NCI-H748 treated with DMSO at 0.1 percent for 48 hours (cell line): ENCODE measurements at regions not wholly inside any gene's neighbourhood (a gene's known extent, or its start where the extent isn't known, plus 50 kb on each side); places are given as distances from the start of the nearest gene placed in this dataset.
A peak's percentile ranks its signal among the peaks of the same experiment; 100 is the strongest.
"Not testable (repeated sequence)": the region's sequence is repeated elsewhere in the genome, so short reads cannot be mapped to it uniquely, and the experiment has no call there.

Experiments used
- DNase-seq: peaks from one replicate; lab custom pipeline; 2025; lab: John Stamatoyannopoulos, UW

DNA sequence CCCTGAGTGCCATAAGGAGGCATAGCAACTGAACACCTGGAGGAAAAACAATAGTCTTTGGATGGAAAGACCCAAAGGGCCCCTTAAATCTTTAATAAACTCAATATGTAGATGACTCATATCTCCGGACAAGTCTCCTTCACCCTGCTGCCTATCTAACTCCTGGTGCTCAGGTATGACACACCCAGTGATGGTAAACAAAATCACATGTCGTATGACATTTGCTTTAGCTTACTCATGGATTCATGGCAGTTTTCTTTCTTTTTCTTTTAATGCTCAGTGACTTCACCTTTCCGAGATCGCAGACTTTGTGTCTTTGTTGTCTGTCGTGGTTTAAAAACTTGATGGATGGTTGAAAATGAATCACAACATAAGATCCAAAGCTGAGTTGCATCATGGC, 208.5 kb upstream of the PROX1 start:
- DNase-seq: no peak

DNA sequence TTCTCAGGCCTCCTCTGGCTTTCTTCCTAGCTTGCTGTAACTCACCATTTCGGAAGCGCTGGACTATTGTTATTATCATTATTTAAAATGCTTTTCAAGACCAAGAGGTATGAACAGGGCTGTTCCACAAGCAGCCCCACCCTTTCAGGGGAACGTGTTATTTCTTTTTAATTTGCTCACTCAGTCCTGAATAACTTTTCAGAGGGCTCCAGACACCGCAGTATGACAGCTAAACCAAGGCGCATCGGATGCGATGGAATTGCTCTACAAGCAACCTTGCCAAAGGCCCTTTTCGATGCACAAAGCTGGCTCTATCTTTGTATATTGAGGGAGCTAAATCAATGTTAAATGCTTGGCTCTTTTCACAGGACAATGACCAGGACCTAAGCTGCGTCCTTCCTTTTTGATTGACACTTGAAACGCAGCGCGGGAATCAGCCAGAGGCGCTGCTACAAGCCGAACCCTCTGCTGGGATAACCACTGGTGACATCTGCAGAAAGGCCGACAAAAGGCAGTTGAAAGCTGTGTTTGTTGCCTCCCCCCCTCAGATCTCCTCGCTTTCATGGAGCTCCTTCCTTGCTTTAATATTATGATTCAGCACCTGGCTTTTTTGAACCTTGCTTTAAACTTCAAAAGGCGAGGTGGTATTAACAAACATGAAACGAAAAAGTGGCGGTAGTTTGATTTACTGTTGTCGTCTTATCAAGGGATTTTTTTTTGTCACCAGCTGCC, 204.7 kb upstream of the PROX1 start:
- no peak for DNase-seq

DNA sequence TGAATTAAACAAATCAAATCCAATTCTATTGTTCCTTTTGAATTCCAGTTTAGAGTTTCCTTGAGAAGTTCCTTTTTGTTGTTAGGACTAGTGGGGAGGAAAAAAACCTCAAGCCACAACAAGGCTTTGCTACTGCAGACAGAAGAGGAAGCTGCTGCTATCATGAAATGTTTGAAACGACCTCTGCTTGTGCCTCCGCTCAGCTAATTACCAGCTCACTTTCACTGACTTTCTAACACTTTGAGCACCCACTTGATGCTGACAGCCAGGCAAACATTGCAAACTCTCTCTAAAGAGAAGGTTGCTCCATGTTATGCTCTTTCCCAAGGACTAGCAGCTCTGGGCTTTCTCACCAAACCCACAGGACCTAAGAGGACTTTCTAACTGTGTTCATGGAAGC, 203.9 kb upstream of the PROX1 start:
- no peak for DNase-seq

DNA sequence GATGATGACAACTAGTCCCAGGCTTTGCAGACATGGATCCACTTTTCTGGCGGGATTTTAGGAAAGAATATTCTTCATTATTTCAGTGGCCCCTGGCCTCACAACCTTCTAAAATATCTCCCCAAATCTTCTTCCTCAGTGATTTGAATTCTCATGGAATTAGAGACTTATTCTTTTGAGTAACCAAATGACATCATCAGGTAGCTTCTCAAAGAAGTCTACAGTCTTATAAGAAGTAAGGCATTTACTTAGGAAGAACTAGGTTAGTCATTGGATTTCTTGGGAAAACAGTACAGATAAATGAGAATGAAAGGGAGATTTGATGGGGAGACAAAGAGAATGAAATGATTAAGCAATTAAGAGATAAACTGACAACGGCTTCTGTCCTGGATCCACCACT, 201.1 kb upstream of the PROX1 start:
- no peak for DNase-seq

DNA sequence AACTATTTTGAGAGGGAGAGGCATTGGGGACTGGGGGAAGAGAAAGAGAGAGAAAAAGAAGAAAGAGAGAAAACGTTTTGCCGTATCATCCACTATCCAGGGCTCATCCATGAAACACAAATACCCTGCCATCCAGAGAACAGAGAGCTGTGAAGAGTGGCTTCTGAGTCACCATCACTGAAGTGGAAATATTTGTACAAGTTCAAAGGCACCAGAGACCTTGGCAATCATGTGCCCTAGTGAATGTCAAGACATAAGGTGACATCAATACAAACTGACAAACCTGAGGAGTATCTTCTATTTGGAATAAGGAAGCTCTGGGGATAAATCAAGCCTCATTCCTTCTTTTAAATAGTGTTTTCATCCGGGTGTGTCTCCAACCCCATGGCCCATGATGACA, 197.2 kb upstream of the PROX1 start:
- DNase-seq: no peak

DNA sequence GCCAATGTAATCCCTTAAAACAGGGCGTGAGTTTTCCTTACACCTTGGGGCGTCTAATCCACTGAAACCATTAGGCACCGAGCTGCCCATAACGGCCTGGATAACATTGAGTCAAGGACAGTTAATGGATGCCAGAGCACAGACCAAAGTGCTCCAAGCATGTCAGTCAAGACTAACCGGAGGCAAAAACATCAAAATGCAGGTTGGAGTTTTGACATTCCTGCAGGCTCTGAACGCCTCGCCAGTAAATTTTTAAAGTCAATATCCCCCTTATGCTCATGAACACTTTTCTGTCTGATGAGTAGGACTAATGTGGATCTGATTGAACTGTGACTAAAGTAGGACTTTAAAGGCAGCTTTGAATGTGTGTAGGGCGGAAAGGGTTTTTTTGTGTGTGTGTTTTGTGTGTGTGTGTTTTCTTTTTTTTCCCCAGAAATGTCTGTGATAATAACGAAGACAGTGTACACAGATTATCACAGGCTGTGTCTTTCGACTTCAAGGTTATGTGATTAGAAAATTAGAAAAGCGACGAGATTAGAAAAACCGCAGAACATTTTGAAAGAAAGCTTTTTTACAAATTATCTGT, 194.2 kb upstream of the PROX1 start:
- DNase-seq: no peak

DNA sequence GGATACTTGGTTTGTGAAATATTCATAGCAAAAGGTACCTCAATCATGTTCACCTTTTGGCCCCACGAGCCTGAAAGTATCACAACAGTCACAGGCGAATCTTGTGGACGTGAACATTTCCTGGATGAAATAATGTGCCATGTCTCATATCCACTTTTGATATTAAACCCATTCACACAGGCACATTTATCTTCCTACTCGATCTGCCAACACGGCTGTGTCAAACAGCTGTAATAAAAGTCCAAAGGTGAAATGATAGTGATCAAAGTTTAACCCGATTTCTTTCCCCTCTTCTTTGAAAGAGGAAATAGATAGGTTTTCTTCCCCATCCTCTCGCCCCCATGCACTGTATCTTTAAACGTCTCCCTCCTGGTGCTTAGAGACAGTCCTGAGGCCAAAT, 191.2 kb upstream of the PROX1 start:
- DNase-seq: no peak

DNA sequence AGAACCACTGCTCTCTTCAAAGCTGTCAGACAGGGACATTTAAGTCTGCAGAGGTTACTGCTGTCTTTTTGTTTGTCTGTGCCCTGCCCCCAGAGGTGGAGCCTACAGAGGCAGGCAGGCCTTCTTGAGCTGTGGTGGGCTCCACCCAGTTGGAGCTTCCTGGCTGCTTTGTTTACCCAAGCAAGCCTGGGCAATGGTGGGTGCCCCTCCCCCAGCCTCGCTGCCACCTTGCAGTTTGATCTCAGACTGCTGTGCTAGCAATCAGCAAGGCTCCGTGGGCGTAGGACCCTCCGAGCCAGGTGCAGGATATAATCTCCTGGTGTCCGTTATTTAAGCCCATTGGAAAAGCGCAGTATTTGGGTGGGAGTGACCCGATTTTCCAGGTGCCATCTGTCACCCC, 179.5 kb upstream of the PROX1 start:
- DNase-seq: not testable (repeated sequence)

DNA sequence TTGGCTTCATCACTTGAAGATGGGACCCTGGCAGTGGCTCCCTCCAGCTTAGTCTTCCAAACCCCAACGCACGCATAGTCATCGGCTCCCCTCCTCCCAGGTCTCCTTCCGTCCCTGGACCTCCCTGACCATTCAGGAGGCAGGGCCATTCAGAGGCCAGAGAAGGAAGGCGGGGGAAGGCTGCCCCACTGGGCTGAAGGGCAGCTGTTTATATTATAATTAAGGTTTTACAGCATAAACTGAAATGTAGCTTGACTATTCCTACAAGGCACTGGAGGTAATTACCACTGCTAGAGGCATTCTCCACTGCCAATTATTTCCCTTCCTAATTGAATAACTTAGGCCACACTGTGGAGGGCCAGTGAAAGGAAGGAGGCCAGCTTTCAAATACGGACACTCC, 170.6 kb upstream of the PROX1 start:
- DNase-seq: no peak

DNA sequence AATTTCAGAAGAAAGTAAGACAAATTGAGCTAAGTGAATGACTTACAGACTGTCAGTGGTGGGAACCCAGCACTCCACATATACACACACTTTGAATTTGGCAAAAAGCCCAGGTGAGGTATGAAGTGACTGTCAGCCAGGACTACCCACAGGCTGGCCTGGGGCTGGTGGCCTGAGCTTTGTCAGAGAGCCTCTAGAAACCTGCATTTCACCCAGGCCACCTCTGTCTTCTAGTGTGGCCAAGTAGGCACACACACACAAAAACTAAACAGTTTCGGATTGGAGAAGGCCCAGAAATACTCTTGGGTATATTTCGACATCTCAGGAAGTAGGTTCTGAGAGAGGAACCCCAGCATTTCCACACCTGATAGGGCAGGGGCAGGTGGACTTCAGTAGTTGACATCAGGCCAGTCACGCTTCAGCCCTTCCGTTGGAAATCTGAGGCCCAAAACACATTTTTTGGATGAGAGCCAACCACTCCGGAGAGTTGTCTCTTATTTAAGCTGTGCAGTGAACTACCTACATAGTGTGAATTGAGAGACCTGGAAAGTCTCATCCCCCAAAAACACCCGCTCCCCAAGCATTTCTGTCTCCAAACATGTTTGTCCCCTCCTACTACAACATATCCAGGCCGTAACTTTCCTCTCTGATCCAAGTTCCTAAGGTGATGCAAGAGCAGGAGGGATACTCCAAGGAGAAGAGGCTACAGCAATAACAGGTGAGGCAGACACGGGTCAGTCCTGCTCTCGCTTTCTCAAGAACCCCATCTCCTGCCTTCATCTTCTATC, 167.2 kb upstream of the PROX1 start:
- no peak for DNase-seq

DNA sequence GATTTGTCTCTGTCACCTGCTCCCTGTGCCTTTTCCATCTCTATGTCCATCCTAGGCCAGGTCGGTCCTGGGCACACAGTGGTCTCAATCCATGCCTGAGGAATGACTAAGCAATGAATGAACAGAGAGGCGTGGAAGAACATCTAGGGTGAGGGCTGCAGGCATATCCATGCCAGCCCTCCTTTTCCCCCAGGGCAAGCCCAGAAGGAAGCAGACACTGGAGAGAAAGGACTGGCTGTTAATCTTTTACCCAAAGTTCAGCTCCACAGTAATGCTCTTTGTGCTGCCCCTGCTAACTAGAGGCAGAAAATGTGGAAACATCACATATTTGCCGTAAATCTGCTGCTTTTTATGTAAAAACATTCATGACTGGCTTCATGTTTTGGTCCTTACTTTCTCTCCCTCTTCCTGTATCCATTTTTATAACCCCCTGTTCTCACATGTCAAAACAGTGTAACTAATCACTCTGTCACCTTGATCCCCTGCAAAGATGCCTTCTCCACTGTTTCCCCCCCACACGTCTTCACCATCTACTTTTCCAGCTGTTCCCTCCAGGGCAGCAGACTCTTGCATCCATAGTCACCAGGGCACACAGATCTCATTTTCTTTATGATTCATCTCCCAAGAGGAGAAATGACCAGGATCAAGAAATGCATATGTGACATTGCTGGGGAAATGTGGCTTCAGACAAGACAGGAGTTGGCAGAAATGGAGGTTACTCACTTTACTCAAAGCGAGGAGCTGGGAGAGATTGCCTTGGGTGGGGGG, 166.4 kb upstream of the PROX1 start:
- no peak for DNase-seq

DNA sequence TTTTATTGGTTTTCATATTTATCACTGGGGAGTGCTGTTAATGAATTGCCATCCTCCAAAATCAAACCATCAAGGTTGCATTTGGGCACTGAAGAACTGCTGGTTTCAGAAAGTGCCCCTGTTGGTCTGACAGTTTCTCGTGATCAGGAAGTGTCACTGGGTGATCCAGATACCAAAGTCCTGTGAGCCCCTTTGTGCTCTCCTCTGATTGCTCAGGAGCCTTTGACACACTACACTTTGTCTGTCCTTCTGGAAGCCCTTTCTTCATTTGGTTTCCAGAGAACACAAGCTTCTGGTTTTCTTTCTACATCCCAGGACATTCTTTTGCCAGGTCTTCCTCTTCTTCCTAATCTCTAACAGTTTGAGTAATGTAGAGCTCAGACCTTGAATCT, 165.8 kb upstream of the PROX1 start:
- no peak for DNase-seq

DNA sequence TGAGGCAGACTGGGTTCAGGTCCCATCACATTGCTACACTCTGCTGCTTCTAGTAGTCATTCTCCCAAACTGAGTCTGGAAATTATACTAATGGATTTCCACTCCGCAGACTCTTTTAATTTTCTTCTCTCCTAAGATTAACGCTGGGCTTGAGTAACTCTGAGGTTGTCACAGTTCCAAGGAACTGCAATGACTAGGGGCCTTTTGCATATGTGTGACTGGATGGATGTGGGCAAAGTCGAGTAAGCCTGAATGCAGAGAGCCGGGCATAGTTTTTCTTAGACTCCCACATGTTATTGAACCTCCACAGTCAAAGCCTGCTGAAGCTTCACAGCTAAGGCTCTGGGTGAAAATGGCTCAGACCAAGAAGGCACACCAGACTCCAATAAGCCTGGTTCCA, 160.9 kb upstream of the PROX1 start:
- DNase-seq: no peak

DNA sequence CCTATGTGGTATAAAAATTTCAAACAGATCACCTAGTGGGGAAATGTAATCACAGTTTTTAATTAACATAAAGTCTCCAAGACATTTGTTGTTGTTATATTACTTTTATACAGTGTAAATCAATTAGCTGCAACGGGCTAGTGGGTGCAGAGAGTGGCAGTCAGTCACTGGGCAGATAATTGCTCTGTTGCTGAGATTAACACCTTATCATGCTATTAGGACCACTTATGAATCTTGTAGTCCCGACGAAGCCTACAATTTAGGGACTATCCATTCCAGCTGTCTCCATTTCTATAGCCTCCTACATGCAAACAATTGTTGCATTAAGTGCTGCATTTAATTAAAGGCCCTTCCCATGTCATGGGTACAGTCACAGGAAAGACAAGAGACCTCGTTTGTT, 158.9 kb upstream of the PROX1 start:
- peak; percentile 69 for DNase-seq

DNA sequence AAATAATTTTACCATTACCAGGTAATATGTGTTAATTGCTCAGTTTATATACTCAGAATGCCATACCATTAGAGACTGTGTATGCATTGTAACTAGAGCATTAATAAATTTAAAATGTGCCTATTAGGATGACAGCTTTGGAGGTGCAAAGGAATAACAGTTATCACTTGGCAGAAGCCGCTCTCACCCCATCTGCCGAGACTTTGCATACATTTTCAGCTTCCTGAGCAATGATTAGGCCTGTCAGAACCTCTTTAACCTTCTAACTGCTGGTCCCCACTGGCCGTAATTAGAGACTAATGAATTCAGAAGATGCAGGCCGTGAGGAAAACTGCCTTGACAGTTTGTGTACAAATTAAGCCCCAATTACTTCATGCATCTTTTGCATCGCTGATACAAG, 158.0 kb upstream of the PROX1 start:
- no peak for DNase-seq

DNA sequence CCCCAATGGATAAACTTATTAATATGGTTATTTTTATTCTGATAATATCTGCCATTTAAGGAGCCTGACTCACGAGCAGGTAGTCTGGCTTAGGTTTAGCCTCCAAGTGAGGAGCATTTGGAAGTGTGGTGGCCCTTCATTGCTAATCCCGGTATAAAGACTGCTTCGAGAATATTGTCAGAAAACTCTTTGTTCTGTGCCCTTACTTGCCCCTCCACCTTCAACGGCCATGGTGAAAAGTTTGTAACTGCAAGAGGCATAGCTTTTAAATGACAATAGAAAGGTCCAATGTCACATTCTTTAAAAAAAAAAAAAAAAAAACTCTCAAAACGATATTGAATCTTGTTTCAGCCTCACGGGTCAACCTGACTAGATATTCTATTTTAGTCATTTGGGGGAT, 157.4 kb upstream of the PROX1 start:
- DNase-seq: no peak

DNA sequence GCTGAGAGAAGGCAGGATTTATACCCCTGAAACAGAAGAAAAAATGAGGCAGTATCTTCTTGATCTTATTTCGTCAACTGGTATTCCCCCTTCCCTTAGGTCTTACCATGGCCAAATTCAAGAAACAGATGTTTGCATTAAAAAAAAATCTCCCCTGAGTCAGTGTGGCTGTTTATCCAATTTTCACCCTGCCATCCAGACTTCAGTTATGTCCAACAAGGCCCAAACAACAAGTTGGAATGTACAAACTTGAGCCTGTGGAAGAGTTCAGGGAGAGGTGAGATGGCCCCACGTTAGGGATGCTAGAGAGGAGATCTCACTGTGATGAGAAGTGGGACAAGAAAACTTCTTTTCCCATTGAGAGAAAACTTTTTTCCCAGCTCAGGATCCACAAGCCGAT, 147.2 kb upstream of the PROX1 start:
- DNase-seq: no peak

DNA sequence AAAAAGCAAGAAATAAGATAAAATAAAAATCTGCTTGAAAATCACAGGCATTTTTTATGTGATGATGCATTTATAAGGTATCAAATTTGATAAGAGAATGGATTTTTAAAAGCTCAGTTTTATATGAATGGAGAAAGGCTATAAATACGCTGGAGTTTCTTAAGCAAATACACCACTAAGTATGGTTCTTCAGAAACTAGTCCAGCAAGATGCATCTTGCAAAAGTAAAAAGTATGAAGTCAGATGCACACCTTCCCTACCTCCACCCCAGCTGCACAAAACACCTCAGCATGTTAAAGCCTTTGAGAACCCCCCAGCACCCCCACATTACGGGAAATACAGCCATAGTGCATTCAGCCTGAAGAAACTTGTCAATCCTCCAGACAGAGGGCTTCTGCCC, 143.1 kb upstream of the PROX1 start:
- DNase-seq: no peak

DNA sequence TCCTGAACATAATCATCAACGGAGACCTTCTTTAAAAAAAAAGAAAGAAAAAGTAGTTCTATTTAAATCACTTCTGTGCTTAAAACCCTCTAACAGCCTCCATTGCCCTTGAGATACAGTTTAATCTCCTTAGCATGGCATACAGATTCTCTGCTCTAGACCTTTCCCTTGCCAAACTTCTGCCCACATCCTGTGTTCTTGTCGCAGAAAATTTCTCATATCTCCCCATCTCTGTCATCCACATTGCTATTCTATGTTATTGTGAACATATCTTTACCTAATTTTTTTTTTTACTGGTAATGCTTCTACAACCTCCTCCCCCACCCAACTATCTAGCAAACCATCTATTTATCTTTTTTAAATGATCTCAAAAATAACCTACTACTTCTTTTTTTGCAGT, 135.7 kb upstream of the PROX1 start:
- no peak for DNase-seq

DNA sequence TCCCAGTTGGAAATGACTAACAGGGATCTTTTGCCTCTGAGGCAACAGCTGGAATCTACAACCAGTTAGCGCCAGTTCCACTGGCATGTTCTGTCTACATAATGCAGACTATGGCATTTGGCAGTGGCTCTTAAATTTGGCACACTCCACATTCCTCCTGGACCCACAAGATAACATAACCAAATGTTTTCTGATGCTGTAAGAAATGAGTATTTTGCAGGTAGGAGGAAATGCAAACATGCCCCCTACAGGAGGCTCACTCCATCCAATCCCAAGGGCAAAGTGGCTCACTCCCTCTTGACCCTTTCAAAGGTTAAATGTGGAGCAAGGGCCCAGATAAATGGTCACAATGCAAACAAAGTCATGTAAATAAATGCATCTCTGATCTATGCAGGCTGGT, 129.2 kb upstream of the PROX1 start:
- DNase-seq: no peak

DNA sequence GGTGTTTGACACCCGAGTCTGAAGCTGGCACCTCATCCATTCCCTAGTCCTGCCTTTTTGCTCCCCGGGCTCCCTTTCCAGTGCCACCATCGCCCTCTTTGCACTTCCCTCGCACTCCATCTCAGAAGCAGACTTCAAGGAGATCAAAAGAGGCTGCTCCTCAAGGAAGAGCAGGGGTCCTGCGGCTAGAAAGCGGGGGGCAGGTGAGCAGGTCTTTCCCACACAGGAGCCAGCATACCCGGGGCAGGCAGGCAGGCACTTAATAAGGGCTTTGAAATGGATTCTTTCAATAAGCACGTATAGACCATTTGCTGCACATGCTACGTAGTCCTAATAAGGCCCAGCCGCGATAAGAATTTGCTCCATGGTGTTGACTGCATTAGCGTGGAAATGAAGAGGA, 125.9 kb upstream of the PROX1 start:
- DNase-seq: no peak

DNA sequence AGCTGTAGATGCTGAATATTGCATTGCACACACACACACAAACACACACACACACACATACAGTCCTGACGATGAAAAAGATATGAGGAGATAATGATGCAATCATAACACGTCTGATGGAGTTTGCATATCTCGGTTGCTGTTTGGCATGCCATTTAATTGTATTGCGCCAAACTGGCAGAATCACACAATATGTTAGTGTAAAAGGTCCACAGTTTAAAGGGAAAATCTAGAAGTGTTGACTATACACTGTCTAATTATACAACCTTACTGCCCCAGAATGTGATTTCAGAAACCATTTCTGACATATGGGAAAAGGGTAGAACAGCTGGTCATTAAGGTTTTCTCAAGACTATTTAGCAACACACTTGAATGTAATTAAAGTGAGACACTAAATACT, 123.7 kb upstream of the PROX1 start:
- no peak for DNase-seq

DNA sequence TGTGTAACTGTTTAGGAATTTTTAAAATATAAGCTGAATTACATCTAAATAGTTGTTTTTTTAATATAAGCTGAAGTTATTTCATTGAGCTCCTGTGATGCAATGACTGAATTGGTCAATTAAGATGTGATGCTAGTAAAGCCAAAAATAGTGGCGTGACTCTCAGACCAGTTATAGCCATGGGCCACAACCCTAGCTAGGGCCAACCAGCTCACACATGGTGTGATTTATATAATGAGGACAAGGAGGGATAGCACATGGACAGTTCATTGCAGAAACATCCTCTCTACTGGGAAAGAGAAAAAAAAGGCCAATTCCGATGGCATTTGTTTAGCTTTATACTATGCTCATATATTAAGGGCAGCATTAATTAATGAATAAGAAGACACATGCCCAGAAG, 119.3 kb upstream of the PROX1 start:
- DNase-seq: no peak
